Fibroblast of skin of left quadriceps (primary cell): ENCODE measurements at regions not wholly inside any gene's neighbourhood (a gene's known extent, or its start where the extent isn't known, plus 50 kb on each side); places are given as distances from the start of the nearest gene placed in this dataset.

Experiments used
- DNase-seq, 2 experiments: peaks; one replicate each; pipeline ENCODE4 v3.0.0-alpha.2; 2013; ENCODE audit warnings: low read depth in 2 of 2

DNA sequence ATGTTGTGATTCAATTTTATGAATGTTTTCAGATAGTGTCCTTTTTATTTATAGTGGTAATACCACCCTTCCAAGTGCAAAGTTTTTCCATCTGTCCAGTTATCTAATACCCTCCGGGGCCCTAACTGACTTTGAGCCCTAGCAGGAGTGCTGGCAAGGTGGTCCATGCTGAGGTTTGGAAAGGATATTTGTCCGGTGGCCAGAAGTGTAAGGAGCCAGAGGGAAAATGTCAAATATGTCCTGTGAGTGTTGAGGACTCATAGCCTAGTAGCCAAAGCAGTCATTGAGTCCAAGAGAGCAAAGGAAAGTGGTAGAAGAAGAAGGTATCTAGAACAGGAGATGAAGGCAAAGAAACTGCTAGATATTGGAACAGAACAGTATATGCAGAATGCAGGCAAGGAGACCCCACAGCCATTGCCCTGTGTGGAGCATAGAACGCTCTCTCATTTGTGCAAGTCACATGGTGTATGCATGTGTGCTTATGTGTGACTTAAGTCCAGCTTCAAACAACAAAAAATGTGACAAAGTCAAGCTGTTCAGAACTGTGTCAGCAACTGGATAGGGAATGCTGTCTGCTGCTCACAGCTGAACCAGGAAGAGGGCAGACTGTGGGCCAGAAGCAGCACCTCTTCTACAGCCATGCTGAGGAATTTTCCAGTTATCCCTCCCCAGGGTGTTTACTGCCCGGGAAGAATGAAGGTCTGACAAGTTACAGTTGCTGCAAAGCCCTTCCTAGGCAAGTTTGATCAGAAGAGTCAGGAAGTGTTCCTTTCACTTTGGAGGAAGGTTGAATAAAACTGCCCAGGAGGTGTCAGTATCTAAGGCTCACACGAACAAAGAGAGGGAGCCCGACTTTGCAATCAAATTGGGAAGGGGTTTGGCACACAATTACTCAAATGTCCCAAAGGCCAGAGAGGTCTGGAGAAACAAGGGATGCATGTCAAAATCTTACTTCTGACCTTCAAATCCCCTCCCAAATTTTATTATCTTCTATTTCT, 463.3 kb upstream of the DMAC1 start:
- no peak for DNase-seq

DNA sequence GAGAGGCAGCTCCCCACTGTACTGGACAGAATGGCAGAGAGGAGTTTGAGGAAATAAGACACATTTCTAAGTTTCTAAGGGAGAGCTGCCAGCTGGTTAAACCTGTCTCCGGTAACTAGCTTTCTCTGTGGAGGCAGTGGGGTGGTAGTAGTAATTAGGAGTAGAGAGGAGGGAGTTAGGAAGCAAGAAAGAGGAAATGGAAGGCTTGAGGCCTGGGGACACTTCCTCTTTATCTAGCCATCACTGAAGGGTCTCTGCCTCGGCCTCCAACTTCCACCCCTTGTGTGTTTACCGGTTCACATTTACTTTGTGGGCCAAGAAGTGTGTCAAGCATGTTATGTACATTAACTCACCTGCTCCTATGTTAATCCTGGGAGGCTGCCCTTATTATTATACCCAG, 462.2 kb upstream of the DMAC1 start:
- no peak for DNase-seq

DNA sequence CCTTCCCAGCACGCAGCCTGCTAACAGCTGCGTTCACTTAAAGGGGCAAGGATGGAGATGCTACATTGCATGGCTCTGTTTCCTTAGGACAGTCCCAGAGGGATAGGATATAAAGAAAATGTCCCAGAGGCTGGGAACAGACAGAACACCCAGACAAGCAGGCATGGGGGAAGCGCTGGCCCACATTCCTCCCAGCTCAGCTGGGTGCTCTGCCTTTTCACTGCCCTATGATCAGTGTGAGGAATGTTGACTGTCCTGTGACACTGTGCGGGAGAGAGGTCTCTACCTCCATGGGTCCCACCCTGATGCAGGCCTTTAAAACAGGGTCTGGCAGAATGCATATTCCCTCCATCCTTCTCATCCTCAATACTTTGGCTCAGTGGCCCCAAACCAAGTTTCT, 459.4 kb upstream of the DMAC1 start:
- no peak for DNase-seq

DNA sequence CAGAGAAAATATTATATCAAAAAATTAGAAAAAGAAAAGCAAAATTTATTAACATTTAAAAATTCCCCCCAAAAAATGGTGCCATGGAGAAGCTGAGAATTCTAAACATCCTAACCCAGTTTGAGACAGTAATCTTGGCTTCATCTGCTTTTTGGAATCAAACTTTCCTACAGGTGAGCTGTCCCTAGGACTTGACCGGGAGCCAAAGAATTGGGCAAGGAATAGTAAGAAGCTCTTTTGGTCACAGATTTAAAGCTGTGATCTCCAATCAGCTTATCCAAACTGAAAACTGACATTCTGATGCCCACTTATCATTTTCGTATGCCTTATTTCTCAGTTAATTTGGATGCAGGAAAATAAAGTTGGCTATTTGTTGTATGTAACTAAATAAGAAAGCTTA, 457.3 kb upstream of the DMAC1 start:
- DNase-seq: no peak

DNA sequence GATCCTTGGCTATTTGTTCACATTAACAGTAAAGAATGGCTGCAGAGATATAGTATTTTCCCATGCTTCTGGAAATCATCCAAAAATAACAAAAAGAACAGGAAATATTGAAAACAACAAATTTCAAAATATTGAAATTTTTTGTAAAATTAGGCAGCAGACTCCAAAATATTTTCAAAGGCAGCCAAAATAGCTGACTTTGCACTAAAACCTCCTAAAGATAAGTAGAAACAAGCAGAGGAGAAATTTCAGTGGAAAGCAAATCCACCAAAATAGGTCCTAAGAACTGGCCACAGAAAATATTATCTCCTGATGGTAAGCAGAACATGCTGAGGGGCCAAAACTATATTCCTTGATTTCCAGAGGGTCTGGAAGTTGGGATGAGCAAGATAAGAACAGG, 456.3 kb upstream of the DMAC1 start:
- no peak for DNase-seq

DNA sequence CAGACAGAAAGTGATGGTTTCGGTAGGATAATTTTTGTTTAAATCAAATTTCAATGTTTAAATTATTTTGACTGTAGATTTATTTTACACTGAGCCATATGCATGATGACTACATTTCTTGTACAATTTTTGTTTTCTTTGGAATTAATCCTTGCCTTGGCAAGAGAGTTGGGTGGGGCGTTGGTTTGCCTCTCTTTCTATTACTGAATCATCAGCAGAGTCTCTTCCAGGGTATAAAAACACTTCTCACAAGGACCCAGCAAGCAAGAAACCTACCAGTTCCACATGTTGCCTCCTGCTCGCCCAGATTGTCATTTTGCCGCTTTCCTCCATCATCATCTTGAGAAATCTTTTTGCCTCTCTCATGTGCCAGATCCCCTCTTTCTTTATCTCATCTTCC, 455.0 kb upstream of the DMAC1 start:
- DNase-seq: peak in 1 of 2 experiments; percentile 4

DNA sequence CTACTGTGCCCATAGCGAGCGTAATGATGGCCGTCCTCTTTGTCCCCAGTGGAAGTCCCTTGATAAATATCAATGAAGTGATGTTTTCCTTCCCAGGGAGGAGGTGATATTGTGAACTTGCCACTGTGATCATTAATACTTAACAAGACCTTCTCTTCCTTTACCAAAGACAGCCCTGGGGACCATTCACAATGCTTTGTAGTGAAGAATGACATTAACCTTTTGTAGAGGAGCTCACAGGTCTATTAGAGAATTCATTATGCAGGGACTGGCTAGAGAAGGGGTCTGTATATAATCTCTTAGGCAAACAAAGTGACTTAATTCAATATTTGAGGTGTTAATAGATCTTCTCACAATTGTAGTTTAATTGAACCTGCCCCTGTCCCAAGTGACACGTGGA, 452.9 kb upstream of the DMAC1 start:
- no peak for DNase-seq

DNA sequence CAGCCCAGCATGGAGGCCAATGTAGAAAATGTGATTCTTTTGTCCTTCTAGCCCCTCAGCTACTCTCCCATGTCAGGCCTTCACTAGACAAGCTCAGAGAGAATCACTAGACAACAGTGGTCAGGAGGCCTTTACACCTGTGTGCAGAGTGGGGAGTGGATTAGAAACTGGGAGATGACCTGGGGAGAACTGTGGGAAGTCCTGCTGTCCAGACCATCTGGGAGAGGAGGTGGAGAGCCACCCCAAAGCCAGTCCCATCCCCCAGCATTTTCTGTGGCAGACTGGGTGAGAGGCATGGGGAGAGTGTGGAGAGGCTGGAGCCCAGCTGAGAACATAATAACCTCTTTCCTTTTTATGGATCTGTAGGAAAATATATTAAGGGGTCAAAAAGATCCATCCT, 452.0 kb upstream of the DMAC1 start:
- no peak for DNase-seq

DNA sequence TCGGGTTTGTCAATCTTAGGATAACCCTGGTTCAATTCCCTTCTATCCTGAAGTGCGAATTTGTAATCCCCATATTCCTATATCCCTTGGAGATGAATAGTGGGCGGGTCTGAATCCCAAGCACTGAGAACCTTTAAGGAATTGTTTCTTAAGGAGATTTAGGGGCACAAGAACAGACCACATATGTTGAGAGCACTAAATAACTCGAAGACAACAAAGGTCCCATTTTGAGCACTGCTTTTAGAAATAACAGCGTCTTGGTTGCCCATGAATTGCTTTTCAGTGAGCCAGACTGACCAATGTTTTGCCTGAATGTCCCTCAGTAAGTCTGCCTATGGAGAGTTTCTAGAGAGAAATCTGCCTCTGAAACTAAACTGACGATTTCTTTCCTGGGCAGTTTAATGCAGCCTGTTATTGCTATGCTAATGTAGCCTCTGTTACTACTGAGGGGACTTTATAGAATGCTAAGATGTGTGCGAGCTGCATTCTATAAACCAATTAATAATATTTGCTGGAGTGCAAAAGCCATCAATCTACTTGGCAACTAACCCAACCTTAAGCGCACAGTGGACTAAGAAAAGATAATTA, 445.0 kb upstream of the DMAC1 start:
- DNase-seq: no peak

DNA sequence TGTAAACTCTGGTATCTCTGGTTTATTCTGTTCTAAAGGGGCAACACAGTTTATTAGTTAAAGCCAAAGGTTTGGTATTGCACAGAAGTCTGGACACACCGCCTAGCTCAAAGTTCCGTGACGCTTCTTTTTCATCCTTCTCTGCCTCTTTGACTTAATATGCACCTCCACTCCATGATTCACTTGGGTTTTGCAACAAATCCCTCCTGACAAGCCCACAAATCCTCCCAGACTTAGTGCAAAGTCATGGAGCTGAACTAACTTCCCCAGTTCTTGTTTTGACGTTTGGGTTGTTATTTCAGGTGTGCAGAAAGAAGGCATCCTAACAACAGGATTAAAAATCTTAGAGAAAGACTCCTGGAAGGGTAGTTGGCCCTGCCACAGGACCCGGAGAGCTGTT, 441.6 kb upstream of the DMAC1 start:
- no peak for DNase-seq

DNA sequence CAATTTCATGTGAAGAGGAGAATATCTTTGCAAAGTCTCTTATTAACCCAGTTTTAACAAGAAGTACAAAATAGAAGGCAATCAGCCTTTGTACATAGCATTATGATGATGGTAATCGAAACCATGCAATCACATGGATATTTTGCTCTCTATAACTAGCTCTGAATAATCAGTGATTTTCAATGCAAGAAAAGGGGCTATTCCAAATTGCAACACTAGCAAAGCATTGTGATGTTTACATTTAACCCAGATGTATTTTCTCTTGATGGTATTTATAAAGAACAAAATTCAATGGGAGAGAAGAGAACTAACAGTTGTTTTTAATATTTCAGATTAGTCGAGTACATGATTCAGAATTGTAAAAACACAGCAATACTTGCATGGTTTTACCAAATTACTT, 437.5 kb upstream of the DMAC1 start:
- DNase-seq: no peak

DNA sequence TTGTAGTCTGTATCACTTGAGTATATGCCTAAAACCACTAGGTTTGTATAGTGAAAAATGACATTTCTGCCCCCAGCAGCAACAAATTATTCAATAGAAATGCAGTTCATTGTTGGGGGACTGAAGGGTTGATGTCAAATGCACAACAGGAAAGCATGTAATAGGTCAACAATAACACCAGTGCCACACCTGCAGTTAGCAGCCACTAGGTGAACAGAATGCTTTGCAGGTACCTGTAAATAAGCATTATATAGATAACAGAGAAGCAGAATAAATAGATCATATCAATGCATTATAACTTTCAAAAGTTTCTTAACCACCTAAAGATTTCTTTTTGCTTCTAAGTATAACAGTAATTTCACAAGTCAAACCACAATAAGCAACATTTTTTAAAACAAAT, 435.9 kb upstream of the DMAC1 start:
- no peak for DNase-seq

DNA sequence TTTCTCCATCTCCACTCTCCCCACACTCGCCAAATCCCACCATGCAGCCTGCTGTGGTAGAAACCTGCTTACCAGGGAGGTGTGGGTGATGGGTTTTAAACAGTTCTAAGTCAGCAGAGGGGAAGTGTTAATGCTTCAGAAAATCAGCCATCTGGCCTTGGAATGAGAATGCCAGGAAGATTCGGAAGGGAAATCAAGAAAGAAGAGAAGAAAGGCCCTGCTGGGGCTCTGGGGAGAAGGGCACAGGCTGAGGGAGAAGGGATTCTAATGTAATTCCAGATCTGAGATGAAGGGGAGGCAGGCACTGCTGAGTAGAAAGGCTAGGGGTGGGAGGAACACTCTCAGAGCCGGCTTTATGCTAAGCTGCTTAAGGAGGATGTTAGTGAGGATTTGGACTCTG, 434.7 kb upstream of the DMAC1 start:
- no peak for DNase-seq

DNA sequence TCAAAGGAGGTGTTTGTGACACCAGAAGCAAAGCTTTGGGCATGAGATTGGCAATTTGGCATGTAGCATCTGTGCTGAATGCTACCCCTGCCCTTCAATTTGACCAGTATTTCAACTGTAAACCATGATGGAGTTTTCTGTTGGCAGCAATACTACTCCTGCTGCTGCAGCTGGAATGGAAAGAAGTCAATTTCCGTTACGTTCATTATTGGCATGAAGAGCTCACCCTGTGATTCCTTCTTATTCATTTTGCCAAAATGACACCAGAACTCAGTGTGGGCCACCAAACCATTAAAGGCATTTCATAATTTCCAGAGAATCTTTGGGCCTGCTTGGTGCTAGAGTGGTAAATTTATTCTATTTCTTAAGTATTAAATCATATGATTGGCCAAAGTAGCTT, 433.1 kb upstream of the DMAC1 start:
- DNase-seq: no peak

DNA sequence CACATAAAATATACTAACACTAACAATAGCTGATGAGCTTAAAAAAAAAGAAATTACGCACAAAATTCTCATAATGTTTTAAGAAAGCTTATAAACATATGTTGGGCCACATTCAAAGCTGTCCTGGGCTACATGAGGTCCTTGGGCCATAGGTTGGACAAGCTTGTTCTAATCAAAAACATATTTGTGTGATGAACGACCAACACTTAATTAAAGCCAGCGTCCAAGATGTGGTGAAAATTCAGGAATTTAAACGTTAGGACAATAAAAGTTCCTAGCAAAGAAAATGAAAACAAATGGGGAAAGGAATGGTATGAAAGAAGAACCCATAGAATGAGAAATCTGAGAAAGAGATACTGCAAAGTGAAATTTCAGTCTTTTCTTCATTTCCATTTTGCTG, 429.6 kb upstream of the DMAC1 start:
- peak; percentile 39 to 56 for DNase-seq

DNA sequence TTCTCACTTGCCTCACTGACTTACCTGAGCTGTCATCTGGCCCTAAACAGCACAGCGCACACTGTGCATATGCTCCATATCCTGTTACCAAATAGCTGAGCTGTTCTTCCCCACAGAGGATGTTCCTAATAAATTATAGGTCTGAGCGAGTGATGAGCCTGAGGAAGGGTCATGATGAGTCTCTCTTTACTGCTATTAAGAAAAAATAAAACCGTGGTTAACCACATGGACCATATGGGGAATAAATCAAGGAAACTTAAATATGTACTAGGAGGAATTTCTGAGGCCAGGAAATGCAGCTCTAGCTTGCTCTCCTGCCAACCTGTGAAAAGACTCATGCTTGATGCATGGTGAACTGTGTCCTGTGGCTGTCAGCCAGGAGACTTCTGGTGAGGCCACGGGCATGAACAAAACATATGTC, 424.8 kb upstream of the DMAC1 start:
- peak; percentile 98 for DNase-seq

DNA sequence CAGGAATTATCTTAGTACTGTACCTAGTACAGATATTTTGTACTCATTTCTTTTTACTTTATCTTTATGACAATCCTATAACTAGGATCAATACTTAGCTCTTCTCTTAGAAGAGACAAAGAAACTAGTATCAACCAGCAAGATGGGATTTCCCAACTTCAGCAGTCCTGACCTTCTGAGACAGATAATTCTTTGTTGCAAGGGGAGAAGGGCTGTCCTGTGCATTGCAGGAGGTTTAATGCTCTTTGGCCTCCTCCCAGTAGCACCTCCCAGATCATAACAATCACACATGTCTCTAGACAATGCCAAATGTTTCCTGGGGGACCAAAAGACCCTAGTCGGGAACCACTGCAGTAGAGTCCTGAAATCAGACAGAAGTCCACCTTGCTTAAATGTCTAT, 424.3 kb upstream of the DMAC1 start:
- DNase-seq: peak; percentile 2 to 7

DNA sequence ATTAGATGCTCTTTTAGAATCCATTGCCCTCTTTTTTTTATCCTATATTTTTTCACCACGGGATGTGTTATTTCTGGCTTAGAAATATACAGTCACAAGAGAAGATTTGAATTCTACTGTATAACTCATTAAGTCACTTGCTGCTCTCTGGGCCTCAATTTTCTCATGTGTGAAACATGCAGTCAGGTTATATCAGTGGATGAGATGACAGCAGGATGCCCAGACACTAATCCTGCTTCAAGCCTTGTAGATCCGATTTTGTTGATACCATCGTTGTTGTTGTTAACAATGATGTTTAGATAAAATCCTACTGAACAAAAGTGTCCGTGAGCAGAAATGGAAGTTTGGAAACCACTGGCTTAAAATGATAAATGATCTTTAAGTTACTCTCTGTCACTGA, 421.9 kb upstream of the DMAC1 start:
- DNase-seq: no peak

DNA sequence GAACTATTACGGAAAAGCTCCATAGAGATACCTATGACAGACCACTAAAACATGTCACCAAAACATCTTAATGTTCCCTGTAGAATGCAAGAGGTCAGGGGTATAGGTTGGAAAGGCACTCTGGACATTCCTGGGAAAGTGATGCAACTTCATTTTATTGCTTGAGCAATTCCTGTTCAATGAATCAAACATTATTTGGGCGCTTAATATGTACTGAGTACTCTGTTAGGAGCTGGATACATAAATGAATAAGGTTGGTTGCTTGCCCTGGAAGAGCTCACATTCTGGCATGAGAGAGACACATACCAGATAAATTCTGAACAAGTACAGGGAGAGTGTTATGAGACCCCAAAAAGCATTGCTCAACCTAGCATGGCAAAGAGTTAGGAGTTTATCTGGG, 408.9 kb upstream of the DMAC1 start:
- peak; percentile 53 to 58 for DNase-seq

DNA sequence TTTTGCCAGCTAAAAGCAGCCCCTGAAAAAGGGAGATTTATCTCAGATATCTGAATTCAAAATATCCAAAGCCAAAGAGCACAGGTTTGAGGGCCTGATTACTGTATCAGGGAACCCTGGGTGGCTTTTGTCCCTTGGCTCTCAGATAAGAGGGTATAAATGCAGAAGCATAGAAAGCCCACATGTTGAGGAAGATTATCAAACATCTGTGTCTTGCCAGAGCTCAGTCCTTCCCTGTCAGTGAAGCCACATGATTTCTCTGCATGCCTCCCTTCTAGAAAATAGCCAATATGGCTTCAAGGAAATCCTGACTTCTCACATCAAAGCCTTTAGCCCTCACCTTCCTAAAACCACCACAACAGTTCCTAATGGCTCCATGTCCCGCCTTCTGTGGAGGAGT, 408.0 kb upstream of the DMAC1 start:
- no peak for DNase-seq

DNA sequence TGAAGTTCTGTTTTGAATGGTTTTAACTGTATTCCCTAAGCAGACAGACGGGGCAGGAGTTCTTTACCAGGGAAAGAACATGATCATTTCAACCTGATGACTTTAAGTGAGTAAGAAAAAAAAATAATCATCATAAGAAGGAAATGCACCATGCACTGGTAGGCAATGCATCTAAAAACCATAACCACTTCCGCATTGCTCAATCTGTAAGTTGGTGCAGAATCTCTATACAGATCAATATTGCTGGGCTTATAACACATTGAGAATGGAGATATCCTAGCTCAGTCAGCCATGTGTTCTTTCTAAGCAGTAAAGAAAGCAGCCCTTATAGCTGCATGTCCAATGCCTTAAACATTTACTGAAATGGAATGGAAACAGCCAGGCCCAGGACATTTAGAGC, 407.1 kb upstream of the DMAC1 start:
- no peak for DNase-seq

DNA sequence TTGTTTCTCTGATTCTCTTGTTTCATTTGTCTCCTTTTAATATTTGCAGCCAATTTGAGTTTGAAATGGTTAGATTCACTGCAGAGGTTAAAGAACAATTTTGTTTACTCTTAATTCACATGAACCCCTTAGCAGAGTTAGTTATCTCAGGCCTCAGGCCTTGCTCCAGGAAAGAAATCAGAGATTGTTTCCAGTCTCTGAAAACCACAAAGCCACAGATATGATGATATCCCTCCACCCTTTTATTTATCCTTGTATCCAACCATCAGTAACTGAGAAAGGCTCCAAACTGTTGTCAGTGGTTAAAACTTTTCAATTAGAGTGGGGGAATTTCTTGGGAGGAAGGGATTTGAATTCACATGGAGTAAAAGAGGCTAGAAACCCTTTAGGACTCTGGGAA, 406.0 kb upstream of the DMAC1 start:
- peak in 1 of 2 experiments; percentile 11 for DNase-seq

DNA sequence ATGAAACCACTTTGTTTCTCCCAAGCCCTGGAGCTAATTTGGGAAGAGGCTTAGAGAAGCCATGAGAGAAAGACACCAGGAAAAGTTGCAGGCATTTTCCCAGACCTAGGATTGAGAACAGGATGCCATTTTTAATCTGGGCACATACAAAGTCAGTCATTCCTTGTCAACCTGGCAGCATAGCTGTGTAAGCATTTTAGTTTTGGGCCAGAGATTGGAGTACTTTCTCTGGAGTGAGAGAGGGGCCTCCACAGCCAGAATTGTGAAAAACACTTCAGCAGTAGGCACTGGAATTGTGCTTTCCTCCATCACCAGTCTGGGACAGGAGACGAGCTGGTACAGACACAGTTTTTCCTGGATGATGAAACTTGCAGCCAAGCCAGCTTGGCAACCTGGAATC, 390.3 kb upstream of the DMAC1 start:
- no peak for DNase-seq
